ENCODE measurements at regions not wholly inside any gene's neighbourhood (a gene's known extent, or its start where the extent isn't known, plus 50 kb on each side); places are given as distances from the start of the nearest gene placed in this dataset.

- no peak for TF ChIP-seq MAX (IDR thresholded peaks at IDR 0.05; ENCODE audit: low read depth, low read length)
- no peak for TF ChIP-seq CTCF (IDR thresholded peaks at IDR 0.05; ENCODE audit: low read depth, low read length)
Measured at GRCh38 chr3:150215616-150216015, 192.5 kb upstream of the TSC22D2 start.

Data from NB4 (cell line).